C4-2B (cell line): ENCODE measurements at regions not wholly inside any gene's neighbourhood (a gene's known extent, or its start where the extent isn't known, plus 50 kb on each side); places are given as distances from the start of the nearest gene placed in this dataset.

Experiments
- CTCF ChIP-seq: fragments of 450-650 bp; conservative IDR thresholded peaks from 2 replicates; pipeline ENCODE4 v1.5.1; 2017; ENCODE audit warnings: mild to moderate bottlenecking
- ZFX ChIP-seq: fragments of 450-650 bp; IDR thresholded peaks from 2 replicates; pipeline ENCODE4 v1.6.1; 2017

- TF ChIP-seq CTCF, result no peak
- no peak for TF ChIP-seq ZFX
These were observed 128.2 kb upstream of the SEMA6A start for GRCh38 chr5:116702776-116703175.
